ENCODE measurements at regions not wholly inside any gene's neighbourhood (a gene's known extent, or its start where the extent isn't known, plus 50 kb on each side); places are given as distances from the start of the nearest gene placed in this dataset.

- intact Hi-C loops (cut with micrococcal nuclease): no loop called here
- no peaks in the 10 kb centered on the region for H3K36me3 Mint-ChIP-seq
- TF ChIP-seq, protein P1, sequence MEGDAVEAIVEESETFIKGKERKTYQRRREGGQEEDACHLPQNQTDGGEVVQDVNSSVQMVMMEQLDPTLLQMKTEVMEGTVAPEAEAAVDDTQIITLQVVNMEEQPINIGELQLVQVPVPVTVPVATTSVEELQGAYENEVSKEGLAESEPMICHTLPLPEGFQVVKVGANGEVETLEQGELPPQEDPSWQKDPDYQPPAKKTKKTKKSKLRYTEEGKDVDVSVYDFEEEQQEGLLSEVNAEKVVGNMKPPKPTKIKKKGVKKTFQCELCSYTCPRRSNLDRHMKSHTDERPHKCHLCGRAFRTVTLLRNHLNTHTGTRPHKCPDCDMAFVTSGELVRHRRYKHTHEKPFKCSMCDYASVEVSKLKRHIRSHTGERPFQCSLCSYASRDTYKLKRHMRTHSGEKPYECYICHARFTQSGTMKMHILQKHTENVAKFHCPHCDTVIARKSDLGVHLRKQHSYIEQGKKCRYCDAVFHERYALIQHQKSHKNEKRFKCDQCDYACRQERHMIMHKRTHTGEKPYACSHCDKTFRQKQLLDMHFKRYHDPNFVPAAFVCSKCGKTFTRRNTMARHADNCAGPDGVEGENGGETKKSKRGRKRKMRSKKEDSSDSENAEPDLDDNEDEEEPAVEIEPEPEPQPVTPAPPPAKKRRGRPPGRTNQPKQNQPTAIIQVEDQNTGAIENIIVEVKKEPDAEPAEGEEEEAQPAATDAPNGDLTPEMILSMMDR (IDR thresholded peaks at IDR 0.05): no peak
- no peaks in the 10 kb centered on the region for H3K36me3 ChIP-seq (ENCODE audit: control insufficient read depth, insufficient read depth, low read length)
- no peaks in the 10 kb centered on the region for H3K4me1 Mint-ChIP-seq
- no peak overlapping the region for H3K27ac ChIP-seq (ENCODE audit: low read length)
- peaks cover 6% of the 10 kb centered on the region in 2 donors for H3K9me3 Mint-ChIP-seq
- no peak overlapping the region for H3K4me3 ChIP-seq (ENCODE audit: low read length)
- H3K4me3 Mint-ChIP-seq: no peak overlapping the region
- DNase-seq (no peak), ATAC-seq (no peak)
- no peak overlapping the region for H3K27ac Mint-ChIP-seq
- H3K27me3 Mint-ChIP-seq (ENCODE audit: low read depth in 2 of 2): peaks cover 0 to 7% of the 10 kb centered on the region in 2 donors
- H3K9me3 ChIP-seq (ENCODE audit: control insufficient read depth, insufficient read depth, low read length): no peaks in the 10 kb centered on the region
- WGBS (ENCODE audit: insufficient coverage): 89% methylated on average over 7 of the region's 7 CpGs
- H3K27me3 ChIP-seq (ENCODE audit: control insufficient read depth, insufficient read depth, low read length): no peaks in the 10 kb centered on the region
- H3K4me1 ChIP-seq (ENCODE audit: control insufficient read depth, insufficient read depth, low read length): no peaks in the 10 kb centered on the region
Observed at GRCh38 chr18:14031053-14031452, 101.2 kb downstream of the ZNF519 start.

DNA sequence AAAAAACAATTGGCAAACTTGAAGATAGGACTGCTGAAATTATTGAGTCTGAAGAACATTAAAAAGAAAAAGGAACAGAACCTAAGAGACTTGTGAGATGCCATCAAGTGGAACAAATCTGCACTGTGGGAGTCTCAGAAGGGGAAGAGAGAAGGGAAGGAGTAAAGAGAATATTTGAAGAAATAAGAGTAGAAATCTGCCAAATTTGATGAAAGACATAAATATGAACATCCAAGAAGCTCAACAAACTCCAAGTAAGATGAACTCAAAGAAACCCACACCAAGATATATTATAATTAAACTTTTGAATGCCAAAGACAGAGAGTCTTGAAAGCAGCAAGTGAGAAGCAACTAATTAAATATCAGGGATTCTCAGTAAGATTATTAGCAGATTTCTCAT lies 102.7 kb downstream of the ZNF519 start:
- no peaks in the 10 kb centered on the region for H3K36me3 Mint-ChIP-seq
- DNase-seq: no peak

DNA sequence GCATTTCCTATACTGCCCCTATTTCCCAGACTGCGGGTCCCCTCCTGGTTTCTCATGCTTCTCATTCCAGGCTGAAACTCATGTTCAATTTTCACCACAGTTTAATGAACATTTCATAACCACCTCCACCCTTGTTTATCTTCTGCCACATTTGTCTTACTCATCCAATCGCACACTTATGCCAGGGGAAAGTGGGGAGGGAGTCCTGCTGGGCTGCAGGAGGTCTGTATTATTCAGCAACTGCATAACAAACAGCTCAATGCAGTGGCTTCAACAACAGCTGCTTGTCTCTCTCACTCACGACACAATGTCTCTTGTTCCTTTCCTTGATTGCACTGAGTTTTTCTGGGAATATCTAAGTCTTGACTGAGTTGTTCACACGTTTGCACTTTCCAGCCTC lies 106.0 kb downstream of the ZNF519 start:
- Mint-ChIP-seq H3K27ac (no peak overlapping the region), H3K4me1 (no peaks in the 10 kb centered on the region), H3K9me3 (peaks cover 6% of the 10 kb centered on the region in 2 donors), H3K27me3 (ENCODE audit: low read depth in 2 of 2) (peaks cover 0 to 7% of the 10 kb centered on the region in 2 donors), H3K4me3 (no peak overlapping the region), H3K36me3 (no peaks in the 10 kb centered on the region)
- no peaks in the 10 kb centered on the region for H3K9me3 ChIP-seq (ENCODE audit: control insufficient read depth, insufficient read depth, low read length)
- TF ChIP-seq, protein P1 (IDR thresholded peaks at IDR 0.05): no peak
- H3K4me1 ChIP-seq (ENCODE audit: control insufficient read depth, insufficient read depth, low read length): no peaks in the 10 kb centered on the region
- intact Hi-C loops (cut with micrococcal nuclease): no loop called here
- no peaks in the 10 kb centered on the region for H3K27me3 ChIP-seq (ENCODE audit: control insufficient read depth, insufficient read depth, low read length)
- no peak for DNase-seq
- no peak overlapping the region for H3K4me3 ChIP-seq (ENCODE audit: low read length)
- no peaks in the 10 kb centered on the region for H3K36me3 ChIP-seq (ENCODE audit: control insufficient read depth, insufficient read depth, low read length)
- no peak overlapping the region for H3K27ac ChIP-seq (ENCODE audit: low read length)
- no peak for ATAC-seq
- 46% methylated on average over 4 of the region's 4 CpGs for WGBS (ENCODE audit: insufficient coverage)

More for the DNA sequence above, 102.7 kb downstream of the ZNF519 start:
- TF ChIP-seq, protein P1 (IDR thresholded peaks at IDR 0.05): no peak
- Mint-ChIP-seq H3K4me1 (no peaks in the 10 kb centered on the region), H3K4me3 (no peak overlapping the region), H3K27ac (no peak overlapping the region), H3K27me3 (ENCODE audit: low read depth in 2 of 2) (peaks cover 0 to 7% of the 10 kb centered on the region in 2 donors), H3K9me3 (peaks cover 6% of the 10 kb centered on the region in 2 donors)
- H3K27me3 ChIP-seq (ENCODE audit: control insufficient read depth, insufficient read depth, low read length): no peaks in the 10 kb centered on the region
- H3K9me3 ChIP-seq (ENCODE audit: control insufficient read depth, insufficient read depth, low read length): no peaks in the 10 kb centered on the region
- intact Hi-C loops (cut with micrococcal nuclease): no loop called here
- H3K36me3 ChIP-seq (ENCODE audit: control insufficient read depth, insufficient read depth, low read length): no peaks in the 10 kb centered on the region
- no peak overlapping the region for H3K27ac ChIP-seq (ENCODE audit: low read length)
- H3K4me3 ChIP-seq (ENCODE audit: low read length): no peak overlapping the region
- H3K4me1 ChIP-seq (ENCODE audit: control insufficient read depth, insufficient read depth, low read length): no peaks in the 10 kb centered on the region
- no peak for ATAC-seq

- Histone ChIP-seq H3K27ac (ENCODE audit: low read length) (no peak overlapping the region), H3K4me3 (ENCODE audit: low read length) (no peak overlapping the region), H3K36me3 (ENCODE audit: control insufficient read depth, insufficient read depth, low read length) (no peaks in the 10 kb centered on the region), H3K27me3 (ENCODE audit: control insufficient read depth, insufficient read depth, low read length) (no peaks in the 10 kb centered on the region), H3K4me1 (ENCODE audit: control insufficient read depth, insufficient read depth, low read length) (no peaks in the 10 kb centered on the region), H3K9me3 (ENCODE audit: control insufficient read depth, insufficient read depth, low read length) (no peaks in the 10 kb centered on the region)
- Mint-ChIP-seq H3K36me3 (no peaks in the 10 kb centered on the region), H3K4me1 (no peaks in the 10 kb centered on the region), H3K9me3 (peaks cover 6% of the 10 kb centered on the region in 2 donors), H3K27ac (no peak overlapping the region), H3K4me3 (no peak overlapping the region), H3K27me3 (ENCODE audit: low read depth in 2 of 2) (peaks cover 0 to 7% of the 10 kb centered on the region in 2 donors)
- WGBS (ENCODE audit: insufficient coverage): no CpG with 5 or more reads among the region's 1 CpG
- ATAC-seq (no peak), DNase-seq (no peak)
- TF ChIP-seq, protein P1 (IDR thresholded peaks at IDR 0.05): no peak
- intact Hi-C loops (cut with micrococcal nuclease): no loop called here
Observed at GRCh38 chr18:14025306-14025940, 106.8 kb downstream of the ZNF519 start.

Measured in natural killer cell (primary cell).